Testis (tissue), 2 donors: ENCODE measurements at regions not wholly inside any gene's neighbourhood (a gene's known extent, or its start where the extent isn't known, plus 50 kb on each side); places are given as distances from the start of the nearest gene placed in this dataset.

Experiments used
- POLR2A ChIP-seq: fragments of 450-650 bp; IDR thresholded peaks from one replicate; pipeline ENCODE4 v1.6.1; 2017; ENCODE audit warnings: antibody characterized with exemption, mild to moderate bottlenecking, moderate library complexity
- TF ChIP-seq, protein P1 (sequence below), 3 experiments: fragments of 450-650 bp in 2 of 3; fragments of 200-600 bp in 1 of 3; sonication (generic) in 1 of 3; IDR thresholded peaks; one replicate each; pipeline ENCODE4 v1.5.1; 2016 to 2019; ENCODE audit warnings: antibody characterized with exemption in 3 of 3, mild to moderate bottlenecking in 2 of 3, moderate library complexity in 1 of 3

DNA sequence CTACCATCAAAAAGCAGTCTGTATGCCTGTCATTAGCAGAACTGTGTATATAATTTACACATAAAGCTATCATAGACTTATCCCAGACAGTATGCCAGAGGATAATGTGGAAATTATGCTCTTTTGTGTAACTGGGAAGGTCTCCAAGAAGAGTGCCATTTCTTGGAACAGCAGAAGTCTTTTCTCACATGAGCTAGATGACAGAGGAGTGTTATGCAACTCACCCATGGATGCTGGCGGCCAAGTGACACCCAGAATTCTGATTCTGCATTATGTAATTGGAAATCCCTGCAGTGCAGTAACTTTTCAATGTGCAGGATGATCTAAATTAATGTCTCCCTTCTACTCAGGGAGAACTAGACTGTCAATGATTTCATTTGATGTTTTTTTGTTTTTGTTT lies 160.0 kb downstream of the UBE2E3 start:
- TF ChIP-seq POLR2A = no peak
- TF ChIP-seq, protein P1, sequence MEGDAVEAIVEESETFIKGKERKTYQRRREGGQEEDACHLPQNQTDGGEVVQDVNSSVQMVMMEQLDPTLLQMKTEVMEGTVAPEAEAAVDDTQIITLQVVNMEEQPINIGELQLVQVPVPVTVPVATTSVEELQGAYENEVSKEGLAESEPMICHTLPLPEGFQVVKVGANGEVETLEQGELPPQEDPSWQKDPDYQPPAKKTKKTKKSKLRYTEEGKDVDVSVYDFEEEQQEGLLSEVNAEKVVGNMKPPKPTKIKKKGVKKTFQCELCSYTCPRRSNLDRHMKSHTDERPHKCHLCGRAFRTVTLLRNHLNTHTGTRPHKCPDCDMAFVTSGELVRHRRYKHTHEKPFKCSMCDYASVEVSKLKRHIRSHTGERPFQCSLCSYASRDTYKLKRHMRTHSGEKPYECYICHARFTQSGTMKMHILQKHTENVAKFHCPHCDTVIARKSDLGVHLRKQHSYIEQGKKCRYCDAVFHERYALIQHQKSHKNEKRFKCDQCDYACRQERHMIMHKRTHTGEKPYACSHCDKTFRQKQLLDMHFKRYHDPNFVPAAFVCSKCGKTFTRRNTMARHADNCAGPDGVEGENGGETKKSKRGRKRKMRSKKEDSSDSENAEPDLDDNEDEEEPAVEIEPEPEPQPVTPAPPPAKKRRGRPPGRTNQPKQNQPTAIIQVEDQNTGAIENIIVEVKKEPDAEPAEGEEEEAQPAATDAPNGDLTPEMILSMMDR (IDR thresholded peaks at IDR 0.05) = no peak
